HEK293 (cell line): ENCODE measurements at regions not wholly inside any gene's neighbourhood (a gene's known extent, or its start where the extent isn't known, plus 50 kb on each side); places are given as distances from the start of the nearest gene placed in this dataset.

Experiments
- CTCF ChIP-seq: fragments of 450-650 bp; formaldehyde crosslinking; IDR thresholded peaks from 2 replicates; pipeline ENCODE4 v1.5.1; 2016; ENCODE audit warnings: missing biosample characterization, missing genetic modification characterization
- SP2 ChIP-seq: fragments of 450-650 bp; formaldehyde crosslinking; IDR thresholded peaks from 2 replicates; pipeline ENCODE4 v1.5.1; 2016; ENCODE audit warnings: missing biosample characterization, missing genetic modification characterization
- YY1 ChIP-seq: fragments of 450-650 bp; formaldehyde crosslinking; IDR thresholded peaks from 2 replicates; pipeline ENCODE4 v1.5.1; 2018; ENCODE audit warnings: missing biosample characterization, missing genetic modification characterization
- ZFP3 ChIP-seq: fragments of 450-650 bp; formaldehyde crosslinking; IDR thresholded peaks from 2 replicates; pipeline ENCODE4 v1.5.1; 2016; ENCODE audit warnings: low read depth, missing biosample characterization, missing genetic modification characterization
- ZNF19 ChIP-seq: fragments of 450-650 bp; formaldehyde crosslinking; IDR thresholded peaks from 2 replicates; pipeline ENCODE4; 2016; ENCODE audit warnings: missing biosample characterization, missing genetic modification characterization, low read depth
- ZNF24 ChIP-seq: fragments of 450-650 bp; formaldehyde crosslinking; IDR thresholded peaks from 2 replicates; pipeline ENCODE4 v1.5.1; 2016; ENCODE audit warnings: missing biosample characterization, missing genetic modification characterization
- ZNF292 ChIP-seq: fragments of 450-650 bp; formaldehyde crosslinking; IDR thresholded peaks from 2 replicates; pipeline ENCODE4 v1.5.1; 2016; ENCODE audit warnings: low read depth, missing biosample characterization, missing genetic modification characterization, borderline replicate concordance
- ZNF324 ChIP-seq: fragments of 450-650 bp; formaldehyde crosslinking; IDR thresholded peaks from 2 replicates; pipeline ENCODE4 v1.5.1; 2016; ENCODE audit warnings: missing biosample characterization, missing genetic modification characterization
- ZNF768 ChIP-seq: fragments of 450-650 bp; formaldehyde crosslinking; IDR thresholded peaks from 2 replicates; pipeline ENCODE4 v1.5.1; 2018; ENCODE audit warnings: missing biosample characterization, mild to moderate bottlenecking, missing genetic modification characterization

GRCh38 chr2:175709248-175709647 lies 292.8 kb downstream of the LNPK start:
- TF ChIP-seq CTCF (tag by site-specific recombination), result no peak
- no peak for TF ChIP-seq ZNF768 (tag by site-specific recombination)
- TF ChIP-seq ZNF292 (tag by site-specific recombination), result no peak
- no peak for TF ChIP-seq SP2
- TF ChIP-seq ZNF24 (tag by site-specific recombination), result no peak
- TF ChIP-seq YY1 (tag by site-specific recombination), result no peak
- no peak for TF ChIP-seq ZNF19
- no peak for TF ChIP-seq ZFP3
- TF ChIP-seq ZNF324 (tag by site-specific recombination), result no peak
